ENCODE measurements at regions not wholly inside any gene's neighbourhood (a gene's known extent, or its start where the extent isn't known, plus 50 kb on each side); places are given as distances from the start of the nearest gene placed in this dataset.

DNA sequence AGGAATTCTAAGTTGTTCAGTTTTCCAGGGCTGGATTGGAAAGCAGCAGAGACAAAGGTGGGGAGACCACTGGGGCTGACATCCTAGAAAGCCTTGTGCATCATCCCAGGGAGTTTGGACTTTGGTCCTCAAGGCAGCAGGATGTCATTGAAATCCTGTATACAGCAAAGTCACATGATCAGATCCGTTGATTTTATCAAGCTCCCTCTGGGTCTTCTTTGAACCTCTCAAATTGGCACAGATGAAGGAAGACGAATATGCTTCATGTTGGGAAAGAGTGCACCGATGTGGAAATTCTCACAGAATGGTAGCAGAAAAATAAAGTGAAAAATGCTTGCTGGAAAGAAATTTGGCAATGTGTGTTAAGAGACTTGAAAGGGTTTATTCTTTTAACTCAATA is 149.8 kb upstream of the TMTC4 start:
- TF ChIP-seq, protein P1, sequence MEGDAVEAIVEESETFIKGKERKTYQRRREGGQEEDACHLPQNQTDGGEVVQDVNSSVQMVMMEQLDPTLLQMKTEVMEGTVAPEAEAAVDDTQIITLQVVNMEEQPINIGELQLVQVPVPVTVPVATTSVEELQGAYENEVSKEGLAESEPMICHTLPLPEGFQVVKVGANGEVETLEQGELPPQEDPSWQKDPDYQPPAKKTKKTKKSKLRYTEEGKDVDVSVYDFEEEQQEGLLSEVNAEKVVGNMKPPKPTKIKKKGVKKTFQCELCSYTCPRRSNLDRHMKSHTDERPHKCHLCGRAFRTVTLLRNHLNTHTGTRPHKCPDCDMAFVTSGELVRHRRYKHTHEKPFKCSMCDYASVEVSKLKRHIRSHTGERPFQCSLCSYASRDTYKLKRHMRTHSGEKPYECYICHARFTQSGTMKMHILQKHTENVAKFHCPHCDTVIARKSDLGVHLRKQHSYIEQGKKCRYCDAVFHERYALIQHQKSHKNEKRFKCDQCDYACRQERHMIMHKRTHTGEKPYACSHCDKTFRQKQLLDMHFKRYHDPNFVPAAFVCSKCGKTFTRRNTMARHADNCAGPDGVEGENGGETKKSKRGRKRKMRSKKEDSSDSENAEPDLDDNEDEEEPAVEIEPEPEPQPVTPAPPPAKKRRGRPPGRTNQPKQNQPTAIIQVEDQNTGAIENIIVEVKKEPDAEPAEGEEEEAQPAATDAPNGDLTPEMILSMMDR (IDR thresholded peaks at IDR 0.05) = no peak
- TF ChIP-seq POLR2A (IDR thresholded peaks at IDR 0.05) = no peak
- no peak for TF ChIP-seq POLR2AphosphoS5 (IDR thresholded peaks at IDR 0.05)
